ENCODE measurements at regions not wholly inside any gene's neighbourhood (a gene's known extent, or its start where the extent isn't known, plus 50 kb on each side); places are given as distances from the start of the nearest gene placed in this dataset.
"Not testable (repeated sequence)": the region's sequence is repeated elsewhere in the genome, so short reads cannot be mapped to it uniquely, and the experiment has no call there.

GRCh38 chr2:6196449-6196848, 504.3 kb downstream of the SOX11 start:
- intact Hi-C loops (cut with micrococcal nuclease), result no loop called here

DNA sequence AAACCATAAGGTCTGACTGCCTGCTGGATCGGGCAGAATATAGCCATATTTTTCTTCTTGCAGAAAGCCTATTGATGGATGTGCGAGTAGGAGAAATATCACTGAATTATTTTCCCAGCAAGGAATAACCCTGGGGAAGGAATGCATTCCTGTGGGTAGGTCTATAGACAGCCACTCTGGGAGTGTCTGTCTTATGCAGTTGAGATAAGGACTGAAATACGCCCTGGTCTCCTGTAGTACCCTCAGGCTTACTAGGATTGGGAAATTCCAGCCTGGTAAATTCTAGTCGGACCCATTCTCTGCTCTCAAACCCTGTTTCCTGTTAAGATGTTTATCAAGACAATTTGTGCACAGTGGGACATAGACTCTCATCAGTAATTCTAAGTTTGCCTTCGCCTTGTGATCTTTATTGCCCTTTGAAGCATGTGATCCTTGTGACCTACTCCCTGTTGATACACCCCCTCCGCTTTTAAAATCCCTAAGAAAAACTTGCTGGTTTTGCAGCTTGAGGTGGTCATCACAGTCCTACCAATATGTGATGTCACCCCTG, 506.3 kb downstream of the SOX11 start:
- intact Hi-C loops (cut with micrococcal nuclease), result not testable (repeated sequence)

DNA sequence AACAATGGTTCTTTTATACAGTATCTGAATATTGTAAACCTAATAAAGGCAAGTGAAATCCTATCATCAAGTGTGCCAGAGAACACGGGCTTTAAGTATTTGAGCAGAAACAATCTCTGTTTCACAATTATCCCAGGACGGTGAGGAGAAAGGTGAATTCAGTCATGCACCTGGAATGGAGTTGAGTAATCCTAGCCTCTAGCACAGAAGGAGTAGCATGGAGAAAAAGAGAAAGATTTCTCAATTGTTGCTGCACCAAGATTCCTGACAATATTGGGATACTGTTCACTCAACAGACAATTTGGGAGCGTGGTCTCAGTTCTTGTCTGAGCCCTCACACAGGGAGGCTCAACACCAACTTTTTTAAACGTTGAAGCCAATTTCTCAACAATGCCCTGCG, 510.6 kb downstream of the SOX11 start:
- intact Hi-C loops (cut with micrococcal nuclease), result no loop called here

DNA sequence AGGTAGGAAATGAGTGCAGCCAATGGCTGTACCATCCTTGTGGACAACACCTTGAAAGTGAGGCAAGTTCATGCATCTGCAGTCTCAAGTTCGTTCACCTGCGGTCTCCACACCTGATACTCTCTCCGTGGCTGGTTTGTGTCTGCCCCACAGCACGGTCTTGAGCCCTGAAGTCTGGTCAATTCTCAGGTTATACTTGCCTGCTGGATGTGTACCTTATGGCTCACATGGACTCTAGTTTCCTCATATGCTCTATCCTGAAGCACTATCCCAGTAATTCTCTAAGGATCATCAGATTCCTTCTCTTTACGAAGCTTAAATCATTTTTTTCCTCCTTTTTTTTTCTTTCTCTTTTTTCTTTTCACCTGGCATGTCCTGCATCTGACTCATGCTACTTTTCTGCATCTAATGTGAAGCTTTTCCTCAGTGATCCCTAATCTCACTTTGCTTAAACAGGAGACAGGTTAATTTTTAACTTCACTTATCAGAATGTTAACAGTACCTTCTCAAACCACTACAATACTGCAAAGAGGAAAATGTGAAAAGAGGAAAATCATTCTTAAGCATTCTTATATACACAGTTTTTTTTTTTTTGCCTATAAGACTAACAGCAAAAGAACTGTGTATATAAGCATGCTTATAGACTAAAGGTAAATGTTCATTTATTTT, 511.2 kb downstream of the SOX11 start:
- intact Hi-C loops (cut with micrococcal nuclease), result no loop called here

DNA sequence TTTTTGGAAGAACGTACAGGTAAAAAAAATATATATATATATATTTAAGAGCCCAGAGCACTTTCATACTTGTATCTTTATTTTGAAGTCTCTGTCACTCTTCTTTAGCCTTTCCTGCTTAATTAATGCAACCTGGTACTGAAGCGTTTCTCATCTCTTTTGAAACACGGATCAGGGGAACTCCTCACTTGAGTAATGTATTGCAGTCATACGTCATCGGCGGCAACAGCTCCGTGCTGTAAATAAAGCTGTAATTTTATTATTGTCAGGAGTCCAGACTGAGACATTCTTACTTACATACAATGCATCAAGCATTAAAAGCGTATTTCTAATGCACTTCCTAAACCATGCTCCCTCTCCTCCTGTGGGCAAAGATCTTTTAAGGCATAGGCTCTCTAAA, 514.7 kb downstream of the SOX11 start:
- intact Hi-C loops (cut with micrococcal nuclease), result no loop called here

DNA sequence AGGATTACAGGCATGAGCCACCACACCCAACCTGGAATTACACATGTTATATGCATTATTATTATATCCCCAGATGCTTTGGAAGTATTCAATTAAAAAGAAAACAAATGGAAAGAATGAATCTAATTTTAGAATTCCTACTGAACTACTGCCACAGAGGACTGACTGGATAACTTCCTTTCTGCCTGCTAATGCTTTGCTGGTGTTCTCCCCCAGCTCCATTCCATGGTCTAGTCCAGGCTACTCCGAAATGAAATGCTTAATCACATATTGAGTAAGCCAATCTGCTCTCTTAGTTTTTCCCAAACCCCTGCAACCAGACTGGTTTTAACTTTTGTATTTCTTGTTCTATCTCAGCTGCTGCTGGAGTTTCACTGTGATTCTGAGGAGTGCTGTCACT, 519.1 kb downstream of the SOX11 start:
- intact Hi-C loops (cut with micrococcal nuclease), result no loop called here

GRCh38 chr2:6212491-6212890, 520.3 kb downstream of the SOX11 start:
- intact Hi-C loops (cut with micrococcal nuclease), result no loop called here

- intact Hi-C loops (cut with micrococcal nuclease), result no loop called here
These were observed 521.0 kb downstream of the SOX11 start for GRCh38 chr2:6213056-6213780.

GRCh38 chr2:6214471-6214870, 522.3 kb downstream of the SOX11 start:
- intact Hi-C loops (cut with micrococcal nuclease), result no loop called here

- intact Hi-C loops (cut with micrococcal nuclease), result no loop called here
These were observed 522.9 kb downstream of the SOX11 start for GRCh38 chr2:6215053-6215452.

DNA sequence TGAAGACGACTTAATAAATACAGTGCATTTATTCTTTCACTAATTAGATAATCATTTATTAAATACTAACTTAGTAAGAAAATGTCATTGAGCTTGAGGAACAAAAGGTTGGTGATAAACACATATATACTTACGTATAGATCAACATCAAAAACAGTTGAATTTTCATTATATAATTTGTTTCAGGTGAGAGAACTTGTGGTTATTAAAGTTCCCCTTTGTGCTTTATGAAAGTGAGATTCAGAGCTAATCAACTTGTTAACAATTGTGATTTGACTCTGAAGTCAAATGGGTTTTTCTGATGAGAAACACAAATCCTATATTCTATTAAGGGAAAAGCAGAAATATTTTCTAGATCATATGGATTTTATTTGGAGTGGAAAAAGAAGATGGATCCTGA, 524.0 kb downstream of the SOX11 start:
- intact Hi-C loops (cut with micrococcal nuclease), result no loop called here

DNA sequence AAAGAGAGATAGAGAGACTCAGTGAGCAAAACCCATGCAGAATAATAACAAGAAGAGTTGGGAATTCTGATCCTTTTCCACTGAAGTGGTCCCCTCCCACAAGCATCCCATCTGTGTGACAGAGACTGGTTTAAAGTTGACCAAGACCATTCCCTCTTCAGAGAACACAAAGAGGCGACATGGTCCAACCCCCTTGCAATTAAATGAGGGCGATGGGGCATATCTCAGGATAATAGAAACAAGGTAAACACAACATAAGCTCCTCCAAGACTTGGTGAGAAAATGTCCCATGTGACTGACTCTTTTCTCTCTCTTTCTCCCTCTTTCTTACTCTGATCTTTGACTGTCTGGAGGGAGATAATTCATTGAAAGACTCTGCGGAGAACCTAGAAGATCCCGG, 526.7 kb downstream of the SOX11 start:
- intact Hi-C loops (cut with micrococcal nuclease), result no loop called here

DNA sequence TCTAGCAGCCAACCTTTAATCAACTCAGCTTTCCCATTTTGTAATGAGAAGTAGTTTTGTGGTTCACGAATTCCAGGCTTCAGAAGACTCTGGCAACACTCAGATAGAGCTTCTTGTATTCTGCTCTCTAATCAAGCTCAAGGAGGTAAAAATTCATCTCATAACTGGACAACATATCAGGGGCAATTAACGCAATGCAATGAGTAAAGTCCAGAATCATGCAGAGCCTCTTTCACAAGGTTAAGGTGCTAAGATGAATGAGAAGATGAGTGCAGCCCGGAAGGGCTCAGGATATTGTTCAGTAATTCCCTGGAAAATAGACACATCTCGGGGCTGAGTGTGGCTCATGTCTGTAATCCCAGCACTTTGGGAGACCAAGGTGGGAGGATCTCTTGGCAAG, 527.7 kb downstream of the SOX11 start:
- intact Hi-C loops (cut with micrococcal nuclease), result no loop called here

GRCh38 chr2:6222296-6222695, 530.1 kb downstream of the SOX11 start:
- intact Hi-C loops (cut with micrococcal nuclease), result no loop called here

DNA sequence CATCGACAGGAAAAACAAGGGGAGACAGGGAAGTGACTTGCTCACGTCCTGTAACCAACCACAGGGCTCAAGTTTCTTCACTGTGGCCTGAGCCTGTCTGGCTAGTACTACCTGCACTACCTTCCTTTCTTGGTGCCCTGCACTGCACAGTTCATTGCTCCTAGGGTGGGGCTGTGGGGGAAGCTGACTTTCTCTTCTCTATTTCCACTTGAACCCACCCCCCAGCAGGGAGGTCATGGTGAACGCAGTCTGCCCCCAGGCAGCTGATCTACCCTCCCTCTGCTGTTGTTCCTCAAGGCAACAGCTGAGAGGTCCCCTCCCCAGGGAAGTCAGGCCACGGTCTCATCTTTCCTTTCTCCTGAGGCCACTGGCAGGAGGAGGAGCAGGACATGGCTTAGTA, 532.1 kb downstream of the SOX11 start:
- intact Hi-C loops (cut with micrococcal nuclease), result no loop called here

- intact Hi-C loops (cut with micrococcal nuclease), result no loop called here
These were observed 536.1 kb downstream of the SOX11 start for GRCh38 chr2:6228251-6228650.

DNA sequence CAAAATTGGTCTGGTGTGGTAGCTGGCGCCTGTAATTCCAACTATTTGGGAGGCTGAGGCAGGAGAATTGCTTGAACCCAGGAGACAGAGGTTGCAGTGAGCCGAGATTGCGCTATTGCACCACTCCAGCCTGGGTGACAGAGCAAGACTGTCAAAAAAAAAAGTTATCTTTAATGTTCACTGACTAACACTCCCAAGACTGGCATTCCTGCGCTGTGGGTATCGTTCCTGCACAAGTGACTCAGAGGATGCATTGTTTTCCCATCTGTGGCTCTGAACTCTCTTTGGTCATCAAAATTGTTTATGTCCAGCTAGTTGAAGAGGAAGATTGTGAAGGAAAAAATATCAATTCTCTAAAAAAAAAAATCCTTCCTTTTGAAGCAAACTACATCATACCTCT, 539.0 kb downstream of the SOX11 start:
- intact Hi-C loops (cut with micrococcal nuclease), result no loop called here

GRCh38 chr2:6233993-6234392, 541.8 kb downstream of the SOX11 start:
- intact Hi-C loops (cut with micrococcal nuclease), result no loop called here

DNA sequence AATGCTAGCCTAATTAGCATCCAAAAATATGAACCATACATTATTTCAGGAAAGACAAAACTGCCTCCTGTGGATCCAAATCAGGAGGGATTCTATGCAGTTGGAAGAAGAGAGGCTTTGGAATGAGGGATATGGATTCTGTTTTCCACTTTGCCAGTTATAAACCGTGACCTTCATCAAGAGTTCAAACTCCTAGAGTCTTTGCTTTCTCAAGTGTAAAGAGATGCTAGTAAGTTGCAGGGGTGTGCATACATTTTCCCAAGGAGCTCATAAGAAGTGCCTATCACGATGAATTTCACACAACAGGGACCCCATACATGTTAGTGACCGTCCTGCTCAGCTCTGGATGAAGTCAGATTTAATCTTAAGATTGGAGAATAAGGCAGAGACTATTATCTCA, 542.5 kb downstream of the SOX11 start:
- intact Hi-C loops (cut with micrococcal nuclease), result no loop called here

DNA sequence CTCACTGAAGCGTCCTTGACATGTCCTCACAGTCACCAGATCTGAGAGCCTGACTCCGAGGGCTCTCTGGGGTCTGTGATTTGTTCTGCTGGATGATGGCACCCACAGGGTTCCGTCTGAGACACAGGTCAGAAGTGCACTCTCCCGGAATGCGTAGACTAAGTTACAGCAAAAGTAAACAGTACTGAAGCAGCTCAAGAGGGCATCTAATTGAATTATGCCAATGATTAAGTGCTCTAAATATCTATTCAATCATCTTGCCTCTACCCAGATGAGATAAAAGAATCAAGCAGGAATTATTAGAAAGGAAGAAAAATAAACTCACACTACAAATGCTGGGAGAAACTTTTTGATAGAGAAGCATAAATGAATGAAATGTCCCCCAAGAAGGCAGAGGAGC, 544.1 kb downstream of the SOX11 start:
- intact Hi-C loops (cut with micrococcal nuclease), result no loop called here

DNA sequence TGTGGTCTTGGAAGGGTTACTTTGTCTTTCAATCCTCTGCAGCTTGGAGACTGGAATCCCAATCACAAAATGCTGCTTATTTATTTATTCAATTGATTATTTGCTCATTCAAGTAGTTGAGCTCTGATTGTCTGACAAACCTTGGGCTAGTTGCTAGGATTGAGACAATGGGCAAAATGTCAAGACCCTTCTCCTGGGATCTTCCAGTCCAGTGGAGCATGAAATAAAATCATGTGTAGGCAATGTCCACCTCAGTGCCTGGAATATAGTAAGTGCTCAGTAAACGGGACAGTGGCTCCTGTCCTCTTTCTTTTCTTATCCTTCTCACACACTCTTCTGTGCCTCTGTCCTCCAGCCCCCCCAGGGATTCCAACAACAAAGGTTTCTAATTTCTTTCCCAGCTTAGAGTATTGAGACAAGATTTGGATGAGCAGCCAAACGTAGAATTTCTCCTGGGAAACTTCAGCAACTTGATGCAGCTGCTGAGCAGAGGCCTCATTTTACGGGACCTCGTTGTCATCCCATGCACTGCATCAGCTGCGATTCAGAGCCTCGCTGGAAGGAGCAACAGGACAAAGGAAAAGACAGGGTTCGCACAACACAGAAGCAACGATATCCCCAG, 545.0 kb downstream of the SOX11 start:
- intact Hi-C loops (cut with micrococcal nuclease), result no loop called here

GRCh38 chr2:6249557-6249956, 557.4 kb downstream of the SOX11 start:
- intact Hi-C loops (cut with micrococcal nuclease), result no loop called here

DNA sequence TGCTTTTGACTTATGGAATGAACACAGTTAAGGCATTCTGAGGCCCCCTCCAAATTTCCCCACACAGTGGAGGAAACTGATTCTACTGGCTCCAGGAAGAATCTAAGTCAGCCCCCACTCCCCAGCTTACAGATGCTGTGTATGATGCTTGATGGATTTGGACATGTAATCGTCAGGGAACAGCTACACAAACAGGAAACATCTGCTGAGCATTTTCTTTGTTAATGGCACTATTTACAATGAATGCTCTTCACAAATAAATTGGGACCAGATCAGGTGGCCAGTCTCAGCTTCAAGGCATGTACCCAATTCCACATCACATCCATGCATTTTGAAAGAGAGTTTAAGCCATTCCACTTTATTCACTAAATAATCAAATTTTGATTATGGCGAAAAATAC, 562.3 kb downstream of the SOX11 start:
- intact Hi-C loops (cut with micrococcal nuclease), result no loop called here
